ENCODE measurements at regions not wholly inside any gene's neighbourhood (a gene's known extent, or its start where the extent isn't known, plus 50 kb on each side); places are given as distances from the start of the nearest gene placed in this dataset.

DNA sequence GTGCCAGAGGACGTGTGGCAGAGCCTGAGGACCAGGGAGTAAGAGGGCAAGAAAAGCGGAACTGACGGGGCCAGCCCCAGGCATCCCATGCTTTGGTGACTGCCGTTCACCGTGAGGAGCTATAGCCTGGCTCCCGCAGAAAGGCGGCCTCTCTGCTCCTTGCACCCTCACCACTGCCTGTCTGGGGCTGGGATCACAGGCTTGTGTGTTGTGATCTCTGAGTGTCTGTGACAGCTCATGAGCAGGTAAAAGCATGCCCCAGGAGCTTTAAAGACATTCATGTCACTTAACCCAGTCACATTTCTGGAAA is 266.8 kb upstream of the RAB6C start:
- TF ChIP-seq, protein P1, sequence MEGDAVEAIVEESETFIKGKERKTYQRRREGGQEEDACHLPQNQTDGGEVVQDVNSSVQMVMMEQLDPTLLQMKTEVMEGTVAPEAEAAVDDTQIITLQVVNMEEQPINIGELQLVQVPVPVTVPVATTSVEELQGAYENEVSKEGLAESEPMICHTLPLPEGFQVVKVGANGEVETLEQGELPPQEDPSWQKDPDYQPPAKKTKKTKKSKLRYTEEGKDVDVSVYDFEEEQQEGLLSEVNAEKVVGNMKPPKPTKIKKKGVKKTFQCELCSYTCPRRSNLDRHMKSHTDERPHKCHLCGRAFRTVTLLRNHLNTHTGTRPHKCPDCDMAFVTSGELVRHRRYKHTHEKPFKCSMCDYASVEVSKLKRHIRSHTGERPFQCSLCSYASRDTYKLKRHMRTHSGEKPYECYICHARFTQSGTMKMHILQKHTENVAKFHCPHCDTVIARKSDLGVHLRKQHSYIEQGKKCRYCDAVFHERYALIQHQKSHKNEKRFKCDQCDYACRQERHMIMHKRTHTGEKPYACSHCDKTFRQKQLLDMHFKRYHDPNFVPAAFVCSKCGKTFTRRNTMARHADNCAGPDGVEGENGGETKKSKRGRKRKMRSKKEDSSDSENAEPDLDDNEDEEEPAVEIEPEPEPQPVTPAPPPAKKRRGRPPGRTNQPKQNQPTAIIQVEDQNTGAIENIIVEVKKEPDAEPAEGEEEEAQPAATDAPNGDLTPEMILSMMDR (conservative IDR thresholded peaks at IDR 0.05; ENCODE audit: low read depth, low read length) = no peak
- TF ChIP-seq EZH2phosphoT487 (IDR thresholded peaks at IDR 0.05; ENCODE audit: borderline replicate concordance, low read length) = no peak
